ENCODE measurements at regions not wholly inside any gene's neighbourhood (a gene's known extent, or its start where the extent isn't known, plus 50 kb on each side); places are given as distances from the start of the nearest gene placed in this dataset.
"Not testable (repeated sequence)": the region's sequence is repeated elsewhere in the genome, so short reads cannot be mapped to it uniquely, and the experiment has no call there.

- DNase-seq (ENCODE audit: low spot score), result no peak
- TF ChIP-seq, protein P1, sequence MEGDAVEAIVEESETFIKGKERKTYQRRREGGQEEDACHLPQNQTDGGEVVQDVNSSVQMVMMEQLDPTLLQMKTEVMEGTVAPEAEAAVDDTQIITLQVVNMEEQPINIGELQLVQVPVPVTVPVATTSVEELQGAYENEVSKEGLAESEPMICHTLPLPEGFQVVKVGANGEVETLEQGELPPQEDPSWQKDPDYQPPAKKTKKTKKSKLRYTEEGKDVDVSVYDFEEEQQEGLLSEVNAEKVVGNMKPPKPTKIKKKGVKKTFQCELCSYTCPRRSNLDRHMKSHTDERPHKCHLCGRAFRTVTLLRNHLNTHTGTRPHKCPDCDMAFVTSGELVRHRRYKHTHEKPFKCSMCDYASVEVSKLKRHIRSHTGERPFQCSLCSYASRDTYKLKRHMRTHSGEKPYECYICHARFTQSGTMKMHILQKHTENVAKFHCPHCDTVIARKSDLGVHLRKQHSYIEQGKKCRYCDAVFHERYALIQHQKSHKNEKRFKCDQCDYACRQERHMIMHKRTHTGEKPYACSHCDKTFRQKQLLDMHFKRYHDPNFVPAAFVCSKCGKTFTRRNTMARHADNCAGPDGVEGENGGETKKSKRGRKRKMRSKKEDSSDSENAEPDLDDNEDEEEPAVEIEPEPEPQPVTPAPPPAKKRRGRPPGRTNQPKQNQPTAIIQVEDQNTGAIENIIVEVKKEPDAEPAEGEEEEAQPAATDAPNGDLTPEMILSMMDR (IDR thresholded peaks at IDR 0.05), result no peak
- ATAC-seq (ENCODE audit: low FRiP score), result no peak
These were observed 144.2 kb upstream of the RAPGEF2 start for GRCh38 chr4:158958489-158959270.

DNA sequence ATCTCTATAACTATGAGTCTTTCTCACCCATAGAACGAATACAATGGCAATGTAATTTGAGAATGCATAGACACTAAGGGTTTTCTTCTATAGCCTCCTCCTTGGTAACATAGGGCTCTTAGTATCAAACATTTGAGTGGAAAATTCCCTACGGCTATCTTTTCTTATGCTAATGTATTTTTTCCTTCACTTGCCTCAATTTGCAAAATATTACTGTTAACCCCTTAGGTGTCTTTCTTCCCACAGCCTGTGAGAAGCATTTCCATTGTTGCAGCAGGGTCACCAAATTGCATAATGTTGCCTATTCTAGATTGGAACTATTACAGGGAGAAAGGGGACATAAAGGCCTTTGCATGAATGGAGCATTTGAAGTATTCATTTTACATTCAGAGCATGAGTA lies 140.5 kb upstream of the RAPGEF2 start:
- TF ChIP-seq, protein P1 (IDR thresholded peaks at IDR 0.05), result no peak
- ATAC-seq (ENCODE audit: low FRiP score) (no peak), DNase-seq (ENCODE audit: low spot score) (no peak)

- ATAC-seq (ENCODE audit: low FRiP score); DNase-seq (ENCODE audit: low spot score): not testable (repeated sequence)
These were observed 139.6 kb upstream of the RAPGEF2 start for GRCh38 chr4:158963282-158963681.

- ATAC-seq (ENCODE audit: low FRiP score), result no peak
- no peak for DNase-seq (ENCODE audit: low spot score)
- TF ChIP-seq, protein P1 (IDR thresholded peaks at IDR 0.05), result no peak
These were observed 138.7 kb upstream of the RAPGEF2 start for GRCh38 chr4:158964114-158964727.

DNA sequence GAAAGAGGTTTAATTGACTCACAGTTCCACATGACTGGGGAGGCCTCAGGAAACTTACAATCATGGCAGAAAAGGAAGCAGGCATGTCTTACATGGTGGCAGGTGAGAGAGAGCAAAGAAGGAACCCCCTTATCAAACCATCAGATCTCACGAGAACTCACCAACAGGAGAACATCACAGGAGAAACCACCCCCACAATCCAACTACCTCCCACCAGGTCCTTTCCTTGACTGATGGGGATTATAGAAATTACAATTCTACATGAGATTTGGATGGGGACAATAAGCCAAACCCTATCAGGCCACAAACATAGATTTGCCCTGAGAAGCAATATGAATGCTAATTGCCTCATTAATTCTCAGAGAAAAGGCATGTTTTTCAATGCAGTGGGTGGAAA lies 138.2 kb upstream of the RAPGEF2 start:
- no peak for DNase-seq (ENCODE audit: low spot score)
- no peak for ATAC-seq (ENCODE audit: low FRiP score)
- TF ChIP-seq, protein P1 (IDR thresholded peaks at IDR 0.05), result no peak

DNA sequence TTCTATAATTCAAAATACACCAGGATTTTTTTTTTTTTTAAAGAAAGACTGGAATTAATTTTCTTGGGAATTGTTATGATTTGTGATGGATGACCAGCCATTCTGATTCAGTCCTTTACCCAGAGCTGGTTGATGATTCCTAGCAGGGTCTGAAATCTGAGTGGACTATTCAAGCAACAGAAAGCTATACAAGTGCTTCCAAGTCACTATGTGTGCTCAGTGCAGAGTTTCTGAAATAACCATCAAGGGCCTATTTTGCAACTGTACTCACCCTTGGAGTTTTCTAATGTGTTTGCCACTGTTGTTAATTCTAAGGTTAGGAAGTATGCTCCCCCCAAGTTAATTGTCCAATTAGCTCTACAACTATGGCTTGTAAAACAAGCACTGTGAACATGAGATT lies 137.7 kb upstream of the RAPGEF2 start:
- TF ChIP-seq, protein P1 (IDR thresholded peaks at IDR 0.05), result no peak
- ATAC-seq (ENCODE audit: low FRiP score) (no peak), DNase-seq (ENCODE audit: low spot score) (no peak)

- ATAC-seq (ENCODE audit: low FRiP score), result no peak
- TF ChIP-seq, protein P1 (IDR thresholded peaks at IDR 0.05), result no peak
- no peak for DNase-seq (ENCODE audit: low spot score)
These were observed 136.8 kb upstream of the RAPGEF2 start for GRCh38 chr4:158966091-158966490.
